GM23248 (cell line): ENCODE measurements at regions not wholly inside any gene's neighbourhood (a gene's known extent, or its start where the extent isn't known, plus 50 kb on each side); places are given as distances from the start of the nearest gene placed in this dataset.
"Not testable (repeated sequence)": the region's sequence is repeated elsewhere in the genome, so short reads cannot be mapped to it uniquely, and the experiment has no call there.

ENCODE experiments used
- EZH2 ChIP-seq: fragments of 200-600 bp; sonication (generic); IDR thresholded peaks from 2 replicates; pipeline ENCODE4 v1.6.1; 2018; ENCODE audit warnings: antibody characterized with exemption, mild to moderate bottlenecking; ENCODE audit not compliant: insufficient read depth, poor library complexity, severe bottlenecking
- EZH2phosphoT487 ChIP-seq: fragments of 200-600 bp; sonication (generic); IDR thresholded peaks from 2 replicates; pipeline ENCODE4 v1.6.1; 2018; ENCODE audit warnings: antibody characterized with exemption, moderate library complexity, mild to moderate bottlenecking, low read depth; ENCODE audit not compliant: insufficient read depth

- TF ChIP-seq EZH2, EZH2phosphoT487: not testable (repeated sequence)
These were observed 172.6 kb upstream of the XIST start for GRCh38 chrX:74025145-74025544.
